ENCODE measurements at regions not wholly inside any gene's neighbourhood (a gene's known extent, or its start where the extent isn't known, plus 50 kb on each side); places are given as distances from the start of the nearest gene placed in this dataset.

DNA sequence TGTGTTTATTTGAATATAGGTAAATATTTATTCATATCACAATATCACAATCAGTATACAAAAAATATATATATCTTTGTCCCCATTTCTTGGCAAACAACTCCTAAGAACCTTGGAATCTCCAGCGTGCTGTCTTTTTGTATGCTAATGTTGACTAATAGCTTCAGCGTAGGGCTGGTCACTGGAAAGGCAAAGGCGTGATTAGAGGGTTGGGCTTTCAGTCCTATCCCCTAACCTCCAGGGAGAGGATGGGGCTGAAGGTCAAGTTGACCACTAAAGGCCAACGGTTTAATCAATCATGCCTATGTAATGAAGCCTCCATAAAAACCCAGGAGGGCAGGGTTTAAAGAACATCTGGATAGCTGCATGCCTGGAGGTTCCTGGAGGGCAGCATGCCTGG lies 79.6 kb upstream of the BNC2 start:
- DNase-seq = no peak

- DNase-seq = no peak
Measured at GRCh38 chr9:16930578-16930977, 60.1 kb upstream of the BNC2 start.

- DNase-seq = no peak
Measured at GRCh38 chr9:16928179-16928945, 57.9 kb upstream of the BNC2 start.

DNA sequence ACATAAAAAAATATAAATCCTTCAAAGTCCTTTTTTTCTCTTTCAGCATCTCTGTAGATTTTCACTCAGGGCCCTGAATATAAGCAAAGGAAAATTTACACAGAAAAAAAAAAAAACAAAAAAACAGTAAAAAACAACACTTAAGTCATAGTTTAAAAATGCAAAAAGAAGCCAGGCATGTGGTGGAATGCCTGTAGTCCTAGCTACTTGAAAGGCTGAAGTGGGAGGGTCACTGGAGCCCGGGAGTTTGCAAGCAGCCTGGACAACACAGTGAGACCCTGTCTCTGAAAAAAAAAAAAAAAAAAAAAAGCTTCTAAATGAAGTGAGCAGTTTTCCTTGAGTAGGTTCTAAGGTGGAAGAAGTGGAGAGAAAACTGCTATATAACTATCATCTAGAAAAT lies 55.0 kb upstream of the BNC2 start:
- DNase-seq = no peak

GRCh38 chr9:16924311-16924915 lies 53.9 kb upstream of the BNC2 start:
- no peak for DNase-seq

DNA sequence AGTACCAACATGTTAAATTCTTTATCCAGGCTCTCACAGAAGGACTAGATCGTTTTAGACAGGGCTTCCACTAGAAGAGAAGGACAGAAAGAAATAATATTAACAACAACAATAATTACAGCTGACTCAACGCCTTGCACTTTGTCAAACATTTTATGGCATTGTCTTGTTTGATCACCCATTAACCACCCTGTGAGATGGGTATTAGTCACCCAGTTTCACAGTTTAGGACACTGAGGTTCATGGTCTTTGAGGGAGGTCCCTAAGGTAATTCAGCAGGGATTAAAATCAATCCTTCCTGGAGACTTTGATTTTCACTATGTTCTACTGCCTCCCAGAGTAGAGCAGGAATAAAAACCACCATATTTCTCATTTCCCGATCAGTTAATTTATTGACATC lies 51.4 kb upstream of the BNC2 start:
- DNase-seq = no peak

Measured in activated CD4-positive, alpha-beta T cell treated with anti-CD3 and anti-CD28 coated beads, Interleukin-10, Interleukin-2, amounts not matched to agents 100 ng/mL and 50 ng/mL, durations not matched to agents 16 hours and 8 hours (primary cell).